ENCODE measurements at regions not wholly inside any gene's neighbourhood (a gene's known extent, or its start where the extent isn't known, plus 50 kb on each side); places are given as distances from the start of the nearest gene placed in this dataset.
"Not testable (repeated sequence)": the region's sequence is repeated elsewhere in the genome, so short reads cannot be mapped to it uniquely, and the experiment has no call there.

GRCh38 chr11:110347660-110348059, 51.2 kb upstream of the RDX start:
- DNase-seq = no peak

DNA sequence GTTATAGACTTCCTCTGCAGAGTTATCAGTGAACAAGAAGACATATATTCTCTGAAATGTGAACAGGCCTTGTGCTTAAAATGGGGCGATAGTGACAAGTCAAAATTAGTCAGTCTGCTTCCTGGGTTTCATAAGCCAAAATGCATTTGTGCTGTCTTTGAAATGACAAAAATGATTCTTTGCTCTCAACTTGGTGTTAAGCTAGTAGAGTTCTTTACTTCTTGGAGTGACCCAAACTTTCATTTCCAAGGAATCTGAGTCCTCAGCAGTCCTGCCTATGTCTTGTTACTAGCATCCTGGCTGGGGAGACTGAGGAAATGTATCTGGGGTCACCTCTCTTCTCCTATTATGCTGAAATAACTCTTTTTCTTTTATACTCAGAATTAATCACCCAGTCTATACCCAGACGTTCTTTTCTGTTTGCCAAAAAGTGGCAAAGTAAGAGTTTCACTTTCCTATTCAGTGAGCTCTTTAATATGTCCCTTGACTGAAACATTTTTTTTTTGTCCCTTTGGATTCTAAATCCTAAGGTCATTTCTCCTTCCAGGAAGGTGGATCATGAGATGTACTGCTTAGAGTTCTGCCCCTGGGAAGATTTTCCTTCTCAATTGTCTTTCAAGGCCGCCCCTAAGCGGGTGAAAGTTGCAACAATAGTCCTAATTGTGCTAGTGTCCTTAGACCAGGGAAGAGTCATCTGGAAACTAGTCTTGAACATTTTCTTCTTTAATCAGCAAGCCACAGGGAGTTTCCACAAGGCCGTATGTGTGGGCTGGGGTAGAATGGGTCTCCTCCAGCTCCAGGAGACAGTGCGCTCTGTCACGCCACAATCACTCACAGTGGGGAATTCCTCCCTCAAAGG, 53.0 kb upstream of the RDX start:
- no peak for DNase-seq

GRCh38 chr11:110349997-110350383, 53.6 kb upstream of the RDX start:
- not testable (repeated sequence) for DNase-seq

DNA sequence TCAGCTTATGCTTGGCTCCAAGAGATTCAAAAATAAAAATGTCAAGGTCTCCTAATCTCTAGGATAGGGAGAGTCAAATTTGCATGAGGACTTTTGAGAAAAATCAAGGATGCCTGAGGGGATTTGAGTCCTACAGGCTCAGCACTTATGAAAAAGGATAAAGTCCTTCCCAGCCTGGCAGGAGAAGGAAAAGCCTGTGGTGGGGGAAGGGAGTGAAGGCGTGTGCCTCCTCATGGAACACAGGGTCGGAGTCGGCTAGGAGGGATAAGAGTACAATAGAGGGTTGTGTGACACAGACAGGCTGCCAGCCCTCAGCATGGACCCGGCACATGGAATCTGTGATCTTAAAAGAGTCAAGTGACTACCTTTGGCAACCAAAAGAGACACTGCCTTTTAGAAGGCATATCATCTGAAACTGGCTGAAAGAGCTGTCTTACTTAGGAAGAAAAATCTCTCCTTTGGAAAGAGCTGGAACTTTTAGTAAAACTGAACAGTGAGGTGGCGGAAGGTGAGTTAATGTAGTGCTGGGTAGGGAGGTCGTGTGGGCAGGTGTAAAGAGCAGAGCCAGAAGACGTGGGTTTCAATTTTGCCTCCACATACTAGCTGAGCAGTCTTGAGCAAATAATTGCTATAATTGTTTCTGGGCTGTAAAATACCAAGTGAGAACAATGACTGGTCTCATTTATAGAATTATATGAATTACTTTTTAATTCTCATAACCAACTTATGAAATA, 58.8 kb upstream of the RDX start:
- DNase-seq = no peak

DNA sequence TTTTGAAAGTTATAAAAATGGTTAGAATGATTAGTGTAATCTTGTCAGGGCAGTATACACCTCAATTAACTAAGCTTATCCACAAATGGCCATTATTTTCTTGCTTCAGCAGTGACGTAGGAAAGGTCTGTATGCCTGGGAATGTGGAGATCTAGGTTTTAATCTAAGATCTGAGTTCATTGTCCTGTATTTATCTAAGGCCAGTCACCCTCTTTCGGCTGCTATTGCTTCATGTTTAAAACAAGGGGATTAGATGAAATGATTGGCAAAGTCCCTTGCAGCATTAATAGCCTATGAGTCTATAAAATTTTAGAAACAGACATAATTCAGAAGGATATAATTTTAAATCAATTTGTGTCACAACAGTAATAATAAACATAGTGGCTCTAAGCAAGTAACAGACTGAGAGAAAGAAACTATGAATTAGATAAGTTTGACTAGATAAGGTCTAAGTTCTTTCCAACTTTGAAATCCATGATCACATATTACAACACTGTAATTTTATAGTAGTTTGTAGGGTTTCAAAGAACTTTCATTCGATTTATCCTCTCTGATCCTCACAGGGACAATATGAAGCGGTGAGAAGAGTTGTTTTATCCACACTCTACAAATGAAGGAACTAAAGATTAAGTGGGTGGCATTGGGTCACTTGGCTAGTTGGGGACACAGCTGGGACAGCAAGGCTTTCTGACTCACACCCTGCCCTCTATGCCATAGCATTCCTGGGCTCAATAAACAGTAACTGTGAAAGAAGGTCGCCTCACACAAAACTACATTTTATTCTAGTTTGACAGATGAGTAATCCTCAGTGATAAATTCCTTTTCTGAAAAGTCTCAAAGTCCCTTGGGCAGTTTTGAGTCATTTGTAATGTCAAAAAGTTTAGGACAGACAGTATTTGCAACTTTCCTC, 60.6 kb upstream of the RDX start:
- no peak for DNase-seq

DNA sequence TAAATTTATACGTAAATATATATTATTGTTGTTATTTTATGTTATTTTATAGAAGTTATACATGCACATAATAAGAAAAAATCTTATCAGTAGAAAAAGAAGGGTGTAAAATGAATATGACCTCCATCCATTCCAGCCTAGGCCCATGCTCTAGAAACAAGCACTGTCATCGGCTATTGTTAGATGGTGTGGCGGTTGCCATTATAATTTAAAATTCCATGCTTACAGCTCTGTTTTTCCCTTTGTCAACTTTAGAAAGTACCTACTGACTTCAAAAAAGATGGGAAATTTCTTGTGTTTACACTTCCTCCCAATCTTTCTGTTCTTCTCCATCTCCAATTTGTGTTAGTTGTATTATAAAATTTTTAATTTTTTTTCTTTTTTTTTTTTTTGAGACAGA, 61.9 kb upstream of the RDX start:
- DNase-seq = no peak

DNA sequence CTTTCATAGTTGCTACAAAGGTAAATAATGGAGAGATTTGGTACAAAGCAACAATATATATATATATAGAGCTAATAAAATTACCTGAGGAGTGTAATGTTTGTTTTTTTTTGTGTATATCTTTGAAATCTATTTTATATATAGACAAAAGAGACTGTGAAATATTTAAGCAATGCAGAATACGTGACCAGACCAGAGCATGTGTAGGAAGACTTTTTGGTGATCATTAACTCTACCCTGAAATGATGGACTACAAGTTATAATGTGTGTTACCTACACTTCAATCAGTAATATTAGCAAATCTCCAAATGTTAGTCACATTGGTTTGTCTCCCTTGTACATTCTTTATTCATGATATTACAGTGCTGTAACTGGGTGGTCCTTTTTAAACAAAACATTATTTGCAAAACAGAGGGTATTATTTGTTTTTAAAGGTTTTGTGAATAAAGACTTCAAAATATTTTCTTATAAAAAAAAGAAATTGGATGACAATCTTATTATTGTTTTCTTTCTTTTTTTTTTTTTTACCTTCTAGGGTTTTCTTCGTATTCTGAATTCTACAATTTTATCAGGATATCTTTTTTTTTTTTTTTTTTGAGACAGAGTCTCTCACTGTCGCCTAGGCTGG, 64.5 kb upstream of the RDX start:
- DNase-seq = not testable (repeated sequence)

GRCh38 chr11:110362971-110363509, 66.6 kb upstream of the RDX start:
- peak in 2 of 3 donors; percentile 16 to 32 for DNase-seq

GRCh38 chr11:110366291-110366690, 63.5 kb upstream of the FDX1 start:
- peak in 1 of 3 donors; percentile 34 for DNase-seq

DNA sequence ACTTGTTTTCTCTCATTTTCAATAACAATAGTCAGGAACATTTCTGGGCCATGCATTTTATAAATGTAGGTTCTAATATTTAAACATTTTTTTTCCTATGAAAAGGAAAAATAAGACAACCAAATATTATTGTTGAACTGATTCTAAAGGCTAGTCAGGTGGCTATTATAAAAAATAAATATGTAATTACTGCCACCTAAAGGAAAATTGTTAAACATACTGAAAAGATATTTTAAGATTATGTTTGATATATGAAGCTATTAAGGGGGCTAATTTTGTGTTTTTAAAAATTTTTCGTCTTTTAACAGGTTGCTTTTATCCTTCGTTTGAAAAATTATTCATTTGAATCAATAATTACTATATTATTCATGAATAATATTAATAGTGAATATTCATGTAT, 62.2 kb upstream of the FDX1 start:
- DNase-seq = no peak

GRCh38 chr11:110371084-110371483, 58.7 kb upstream of the FDX1 start:
- DNase-seq = no peak

- DNase-seq = no peak
Observed at GRCh38 chr11:110373051-110373702, 56.6 kb upstream of the FDX1 start.

DNA sequence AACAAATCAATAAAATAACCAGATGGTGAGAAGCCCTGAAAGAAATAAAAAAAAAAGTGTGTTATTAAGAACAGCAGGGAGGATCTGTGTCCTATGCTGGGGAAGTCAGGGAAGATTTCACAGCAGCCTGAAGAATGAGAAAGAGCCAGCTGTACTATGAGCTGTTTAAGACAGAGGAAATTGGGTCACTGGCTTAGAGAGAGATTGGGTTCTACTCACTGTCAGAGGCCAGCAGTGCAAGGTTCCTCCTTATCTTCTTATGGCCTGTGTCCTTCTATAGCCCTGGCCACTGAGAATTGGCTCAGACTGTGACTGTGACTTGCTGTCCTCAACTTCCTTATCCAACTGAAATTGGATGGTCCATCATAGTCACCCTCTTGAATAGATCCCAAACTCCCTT, 54.8 kb upstream of the FDX1 start:
- DNase-seq = no peak

GRCh38 chr11:110375351-110375750, 54.4 kb upstream of the FDX1 start:
- no peak for DNase-seq

- DNase-seq = no peak
Observed at GRCh38 chr11:110376021-110376420, 53.7 kb upstream of the FDX1 start.

GRCh38 chr11:110376711-110377324, 52.9 kb upstream of the FDX1 start:
- DNase-seq = peak; percentile 70 to 82 (median 73)

GRCh38 chr11:110377434-110377833, 52.3 kb upstream of the FDX1 start:
- DNase-seq = no peak

GRCh38 chr11:110379261-110379660, 50.5 kb upstream of the FDX1 start:
- DNase-seq = no peak

DNA sequence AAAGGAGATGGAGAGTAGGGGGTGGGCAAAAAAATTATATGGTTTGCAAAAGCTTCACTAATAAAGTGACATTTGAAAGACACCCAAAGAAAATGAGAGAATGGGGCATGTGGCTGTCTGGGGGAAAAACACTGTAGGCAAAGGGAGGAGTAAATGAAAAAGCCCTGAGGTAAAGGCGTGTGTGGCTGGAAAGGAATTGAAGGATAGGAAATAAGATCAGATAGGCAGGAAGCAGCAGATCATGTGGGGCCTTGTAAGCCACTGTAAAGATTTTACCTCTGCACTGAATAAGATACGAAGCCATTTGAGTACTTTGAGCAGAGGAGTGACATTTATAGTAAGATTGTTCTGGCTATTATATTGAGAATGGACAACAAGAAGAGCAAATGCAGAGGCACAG, 49.8 kb upstream of the FDX1 start:
- DNase-seq = no peak

All from muscle of back (tissue), 3 donors.